Liver (tissue), 3 donors: ENCODE measurements at regions not wholly inside any gene's neighbourhood (a gene's known extent, or its start where the extent isn't known, plus 50 kb on each side); places are given as distances from the start of the nearest gene placed in this dataset.

ENCODE experiments used
- JUND ChIP-seq, 2 donors: IDR thresholded peaks; 2 replicates each; pipeline ENCODE4 v1.6.1; 2016; ENCODE audit warnings: antibody characterized with exemption in 2 of 2
- RXRA ChIP-seq, 2 donors: IDR thresholded peaks; 2 replicates each; pipeline ENCODE4 v1.6.1; 2017 to 2018; ENCODE audit warnings: antibody characterized with exemption in 2 of 2, mild to moderate bottlenecking in 1 of 2
- YY1 ChIP-seq: IDR thresholded peaks from 2 replicates; pipeline ENCODE4 v1.6.1; 2016; ENCODE audit warnings: antibody characterized with exemption, mild to moderate bottlenecking
- ZBTB33 ChIP-seq: IDR thresholded peaks from 2 replicates; pipeline ENCODE4 v1.6.1; 2016; ENCODE audit warnings: antibody characterized with exemption
- TF ChIP-seq, protein P1 (sequence below): fragments of 150-350 bp; IDR thresholded peaks from 2 replicates; pipeline ENCODE4 v1.5.1; 2017; ENCODE audit warnings: improper control_type of control experiment, low read depth, low read length; ENCODE audit not compliant: missing input control
- TF ChIP-seq, protein P2 (sequence below): IDR thresholded peaks from 2 replicates; pipeline ENCODE4 v1.6.1; 2016; ENCODE audit warnings: antibody characterized with exemption
- donor health status: healthy.
- donor health status: healthy.

GRCh38 chr4:43875655-43876054 is 573.0 kb downstream of the KCTD8 start:
- TF ChIP-seq JUND (IDR thresholded peaks at IDR 0.05): no peak
- TF ChIP-seq, protein P1, sequence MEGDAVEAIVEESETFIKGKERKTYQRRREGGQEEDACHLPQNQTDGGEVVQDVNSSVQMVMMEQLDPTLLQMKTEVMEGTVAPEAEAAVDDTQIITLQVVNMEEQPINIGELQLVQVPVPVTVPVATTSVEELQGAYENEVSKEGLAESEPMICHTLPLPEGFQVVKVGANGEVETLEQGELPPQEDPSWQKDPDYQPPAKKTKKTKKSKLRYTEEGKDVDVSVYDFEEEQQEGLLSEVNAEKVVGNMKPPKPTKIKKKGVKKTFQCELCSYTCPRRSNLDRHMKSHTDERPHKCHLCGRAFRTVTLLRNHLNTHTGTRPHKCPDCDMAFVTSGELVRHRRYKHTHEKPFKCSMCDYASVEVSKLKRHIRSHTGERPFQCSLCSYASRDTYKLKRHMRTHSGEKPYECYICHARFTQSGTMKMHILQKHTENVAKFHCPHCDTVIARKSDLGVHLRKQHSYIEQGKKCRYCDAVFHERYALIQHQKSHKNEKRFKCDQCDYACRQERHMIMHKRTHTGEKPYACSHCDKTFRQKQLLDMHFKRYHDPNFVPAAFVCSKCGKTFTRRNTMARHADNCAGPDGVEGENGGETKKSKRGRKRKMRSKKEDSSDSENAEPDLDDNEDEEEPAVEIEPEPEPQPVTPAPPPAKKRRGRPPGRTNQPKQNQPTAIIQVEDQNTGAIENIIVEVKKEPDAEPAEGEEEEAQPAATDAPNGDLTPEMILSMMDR: no peak
- no peak for TF ChIP-seq YY1
- TF ChIP-seq, protein P2, sequence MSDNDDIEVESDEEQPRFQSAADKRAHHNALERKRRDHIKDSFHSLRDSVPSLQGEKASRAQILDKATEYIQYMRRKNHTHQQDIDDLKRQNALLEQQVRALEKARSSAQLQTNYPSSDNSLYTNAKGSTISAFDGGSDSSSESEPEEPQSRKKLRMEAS: no peak
- no peak for TF ChIP-seq RXRA (IDR thresholded peaks at IDR 0.05)
- TF ChIP-seq ZBTB33: no peak
